GM18861 (cell line): ENCODE measurements at regions not wholly inside any gene's neighbourhood (a gene's known extent, or its start where the extent isn't known, plus 50 kb on each side); places are given as distances from the start of the nearest gene placed in this dataset.

ENCODE experiments used
- ATAC-seq: cut with Tn5 transposase; IDR thresholded peaks from one replicate; pipeline ENCODE4 v1.9.1; 2021; ENCODE audit not compliant: unreplicated experiment

DNA sequence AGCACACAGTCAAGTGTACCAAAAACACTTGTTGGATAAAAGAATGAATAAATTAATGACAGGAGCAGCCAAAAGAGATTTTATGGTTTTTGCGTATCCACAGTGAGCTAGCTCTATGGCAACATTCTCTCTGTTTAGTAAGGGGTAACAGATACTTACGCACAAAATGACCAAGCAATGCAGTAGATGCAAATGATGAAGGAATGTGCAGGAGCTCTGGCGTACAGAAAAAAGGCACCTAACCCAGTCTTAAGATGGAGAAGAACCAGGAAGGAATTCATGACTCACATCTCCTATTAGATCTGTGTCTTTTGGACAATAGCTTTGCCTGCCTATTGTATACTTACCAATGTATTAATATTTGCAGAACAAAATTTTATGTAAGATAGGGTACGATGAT is 191.9 kb upstream of the PREP start:
- ATAC-seq = no peak

- ATAC-seq = no peak
Measured at GRCh38 chr6:105593805-105594671, 191.2 kb upstream of the PREP start.

- ATAC-seq = no peak
Measured at GRCh38 chr6:105593056-105593690, 190.3 kb upstream of the PREP start.

DNA sequence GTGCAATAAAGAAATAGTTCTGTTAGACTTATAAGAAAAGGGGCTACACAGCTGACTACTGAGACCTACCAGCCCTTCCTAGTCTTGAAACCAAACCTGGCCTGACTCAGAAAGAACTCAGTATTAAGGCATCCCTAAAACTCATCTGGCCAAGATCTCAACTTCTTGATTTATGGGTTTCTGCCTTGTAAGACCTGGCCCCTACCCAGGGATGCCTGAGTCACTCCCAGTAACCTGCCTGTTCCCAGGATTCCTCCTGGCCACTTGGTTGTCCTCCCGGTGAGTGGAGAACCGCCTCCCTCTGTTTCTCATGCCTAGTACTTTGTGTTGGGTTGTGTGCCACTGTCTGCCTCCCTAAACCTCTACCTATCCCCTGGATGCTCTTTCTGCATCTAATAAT is 189.4 kb upstream of the PREP start:
- no peak for ATAC-seq

DNA sequence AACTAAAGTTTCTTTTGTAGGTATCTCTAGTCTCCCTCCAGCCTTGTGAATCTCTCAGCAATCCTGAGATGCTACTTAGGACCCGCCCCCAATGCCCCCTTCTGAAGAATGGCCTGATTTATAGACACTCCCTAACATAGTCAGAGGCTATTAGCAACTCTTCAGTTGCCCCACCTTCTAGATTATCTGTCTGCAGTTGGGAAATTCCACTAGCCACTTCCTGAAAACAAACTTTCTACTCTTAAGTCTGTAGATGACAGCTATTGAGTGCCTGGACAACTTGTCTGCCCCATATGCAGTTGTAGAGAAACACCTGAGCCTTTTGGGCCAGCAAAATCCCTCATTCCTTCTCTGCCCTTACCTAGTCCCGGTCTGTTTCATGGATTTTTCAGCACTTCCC is 188.2 kb upstream of the PREP start:
- ATAC-seq = peak; percentile 98

DNA sequence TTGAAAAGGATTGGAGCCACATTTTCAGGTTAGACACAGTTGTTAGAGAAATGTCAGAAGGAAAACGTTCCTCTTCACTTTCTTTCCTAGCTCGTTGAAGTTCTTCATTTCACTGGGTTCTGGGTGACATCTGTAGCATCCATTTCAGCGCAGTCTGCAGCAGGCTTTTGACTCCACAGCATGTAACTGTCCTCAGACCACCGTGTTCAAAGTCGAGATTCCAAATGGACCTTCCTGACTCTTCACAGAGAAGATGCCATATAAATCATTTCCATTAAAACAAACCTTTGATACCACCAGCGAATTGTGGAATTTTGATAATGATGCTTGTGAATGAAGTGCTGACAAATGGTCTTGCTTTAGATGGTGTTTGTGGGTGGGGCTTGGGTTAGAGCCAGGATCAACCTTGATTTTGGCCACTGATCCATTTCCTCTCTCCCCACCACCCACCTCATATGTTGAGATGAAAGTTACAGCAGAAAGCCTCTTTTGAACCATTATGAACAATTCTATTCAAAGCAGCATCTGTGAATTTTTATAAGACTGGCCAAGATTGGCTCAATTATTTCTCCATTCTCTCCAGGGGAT is 185.3 kb upstream of the PREP start:
- ATAC-seq = no peak

DNA sequence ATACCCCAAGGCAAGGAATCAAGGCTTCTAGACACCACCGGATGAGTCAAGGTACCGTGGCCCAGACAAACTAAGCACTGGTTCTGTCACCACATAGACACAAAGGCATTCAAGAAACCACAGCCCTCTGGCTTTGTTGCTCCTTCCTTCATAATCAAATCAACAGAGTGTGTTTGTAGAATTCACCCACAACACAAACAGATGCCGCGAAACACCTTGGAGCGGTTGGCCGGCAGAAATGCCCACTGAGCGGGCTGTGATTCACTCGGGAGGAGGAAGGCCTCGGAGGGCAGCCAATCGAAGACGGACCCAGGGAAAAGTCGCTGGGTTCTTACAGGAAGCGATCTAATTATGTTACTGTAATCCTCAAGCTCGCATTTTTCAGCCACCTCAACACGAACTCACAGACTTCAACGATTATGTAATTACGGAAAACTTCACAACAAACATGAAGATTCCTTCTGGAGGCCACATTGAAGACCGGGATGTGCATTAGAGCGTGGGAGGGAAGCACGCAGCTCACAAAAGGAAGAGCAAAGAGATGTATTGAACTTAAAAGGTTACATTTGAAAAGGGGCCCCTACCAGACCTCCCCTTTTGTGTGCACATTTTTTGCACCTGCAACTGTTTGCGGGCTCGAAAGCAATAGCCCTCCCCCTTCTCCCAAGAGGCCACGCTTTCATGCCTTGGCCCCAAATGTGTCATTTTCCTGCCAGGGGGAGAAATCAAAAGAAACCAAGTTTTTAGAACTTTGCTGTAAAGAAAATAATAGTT is 184.7 kb upstream of the PREP start:
- ATAC-seq = no peak

DNA sequence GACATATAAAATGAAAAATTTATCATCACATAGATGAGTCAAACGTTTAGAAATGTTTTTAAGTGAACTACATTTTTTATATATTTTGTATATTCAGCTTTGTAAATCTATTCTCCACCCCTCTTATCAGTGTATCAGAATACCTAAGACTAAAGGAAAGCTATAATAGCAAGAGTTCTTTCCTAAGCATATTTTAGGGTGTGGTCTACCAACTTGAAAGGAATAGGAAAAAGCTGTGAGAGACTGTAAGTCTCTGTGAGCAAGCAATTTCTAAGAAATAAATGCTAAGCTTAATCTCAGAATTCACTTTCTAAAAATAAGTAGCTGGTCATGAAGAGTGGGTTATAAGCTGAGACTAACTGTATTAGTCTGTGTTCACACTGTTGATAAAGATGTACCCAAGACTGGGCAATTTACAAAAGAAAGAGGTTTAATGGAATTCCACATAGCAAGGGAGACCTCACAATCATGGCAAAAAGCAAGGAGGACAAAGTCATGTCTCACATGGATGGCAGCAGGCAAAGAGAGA is 175.4 kb upstream of the PREP start:
- no peak for ATAC-seq

DNA sequence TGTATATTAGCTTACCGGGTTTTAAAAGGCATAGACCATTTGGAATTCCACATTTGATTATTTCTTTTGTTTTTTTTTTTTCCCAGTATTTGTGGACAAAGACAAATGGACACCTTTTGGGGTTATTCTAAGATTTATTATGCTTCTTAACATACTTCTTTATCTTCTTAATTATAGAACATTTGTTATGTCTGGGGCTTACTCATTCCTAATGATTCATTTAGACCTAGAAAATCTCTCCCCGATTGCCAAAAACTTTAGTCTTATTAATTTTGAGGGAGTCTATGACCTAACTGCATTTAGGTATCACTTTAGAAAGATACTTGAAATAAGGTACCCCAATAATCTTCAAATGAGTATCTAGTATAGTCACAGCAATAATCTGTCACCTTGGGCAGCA is 170.7 kb upstream of the PREP start:
- ATAC-seq = no peak

DNA sequence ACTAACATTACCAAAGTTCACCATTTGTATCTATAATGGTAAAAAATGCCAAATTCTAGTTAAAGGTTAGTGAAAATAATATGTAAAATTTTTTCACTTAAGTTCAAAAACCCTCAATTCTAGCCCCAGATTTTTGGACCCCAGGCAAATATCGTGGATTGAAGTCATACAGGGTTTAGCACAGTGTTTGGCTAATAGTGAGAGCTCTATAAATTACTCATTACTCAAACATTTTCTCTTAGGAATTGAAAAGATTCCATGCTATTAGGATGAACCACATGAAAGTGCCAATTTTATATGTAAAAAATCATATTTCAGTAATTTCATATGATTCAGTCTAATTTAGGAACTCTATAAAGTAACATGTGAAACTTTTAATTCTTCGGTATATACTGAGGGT is 170.3 kb upstream of the PREP start:
- no peak for ATAC-seq

DNA sequence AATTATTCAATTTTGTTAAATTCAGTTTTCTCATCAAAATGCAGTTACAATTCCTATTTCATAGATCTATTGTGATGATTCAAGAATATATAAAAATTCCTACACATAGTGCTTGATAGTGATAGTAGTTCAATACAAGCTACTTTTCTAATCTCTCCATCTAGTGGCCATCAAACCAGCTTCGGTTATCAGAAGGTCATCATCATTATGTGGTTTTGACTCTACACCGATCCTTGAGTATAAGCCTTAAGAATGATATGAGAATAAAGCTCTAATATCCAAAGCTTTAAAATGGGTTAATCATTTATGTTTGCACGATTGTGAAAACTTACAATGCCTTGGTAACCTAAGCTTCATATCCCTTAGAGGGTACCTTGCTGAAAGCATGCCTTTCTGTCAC is 167.5 kb upstream of the PREP start:
- no peak for ATAC-seq

DNA sequence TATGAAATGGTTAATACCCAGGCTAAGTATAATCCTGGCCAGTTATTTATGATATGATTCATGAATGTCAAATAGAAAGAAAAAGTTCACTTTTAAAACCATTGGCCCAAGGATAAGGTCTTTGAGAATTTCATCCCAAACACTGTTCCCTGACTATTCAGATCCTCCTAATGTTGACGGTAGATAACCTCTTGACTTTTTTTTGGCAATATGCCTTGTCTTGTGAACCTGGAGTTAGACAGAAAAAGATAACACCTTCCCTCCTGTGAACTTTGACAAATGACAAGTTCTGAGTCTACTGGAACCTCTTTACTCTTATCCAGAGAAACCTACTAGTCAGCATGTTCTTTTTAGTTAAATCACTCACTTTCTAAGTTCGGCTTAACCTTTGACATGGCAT is 166.8 kb upstream of the PREP start:
- no peak for ATAC-seq

GRCh38 chr6:105568751-105569150 is 165.9 kb upstream of the PREP start:
- ATAC-seq = no peak

DNA sequence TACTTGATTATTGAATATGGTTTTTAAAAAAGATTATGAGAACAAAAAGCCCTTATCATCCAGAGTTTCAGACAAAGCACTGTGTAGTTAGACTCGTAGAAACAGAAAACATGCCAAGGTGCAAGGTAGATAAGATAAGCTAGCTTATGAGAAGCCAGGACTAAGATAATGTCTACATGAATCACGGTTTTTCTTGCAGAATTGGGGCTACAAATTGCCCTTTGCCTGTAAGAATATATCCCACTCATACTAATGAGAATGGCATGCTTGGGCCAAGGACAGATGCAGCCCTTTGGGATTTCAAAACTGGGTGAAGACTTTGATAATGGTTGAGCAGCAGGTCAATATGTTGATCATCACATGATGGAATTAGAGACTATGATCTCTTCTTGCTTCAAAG is 165.3 kb upstream of the PREP start:
- no peak for ATAC-seq

GRCh38 chr6:105567140-105567539 is 164.3 kb upstream of the PREP start:
- no peak for ATAC-seq

GRCh38 chr6:105566503-105566902 is 163.6 kb upstream of the PREP start:
- no peak for ATAC-seq

DNA sequence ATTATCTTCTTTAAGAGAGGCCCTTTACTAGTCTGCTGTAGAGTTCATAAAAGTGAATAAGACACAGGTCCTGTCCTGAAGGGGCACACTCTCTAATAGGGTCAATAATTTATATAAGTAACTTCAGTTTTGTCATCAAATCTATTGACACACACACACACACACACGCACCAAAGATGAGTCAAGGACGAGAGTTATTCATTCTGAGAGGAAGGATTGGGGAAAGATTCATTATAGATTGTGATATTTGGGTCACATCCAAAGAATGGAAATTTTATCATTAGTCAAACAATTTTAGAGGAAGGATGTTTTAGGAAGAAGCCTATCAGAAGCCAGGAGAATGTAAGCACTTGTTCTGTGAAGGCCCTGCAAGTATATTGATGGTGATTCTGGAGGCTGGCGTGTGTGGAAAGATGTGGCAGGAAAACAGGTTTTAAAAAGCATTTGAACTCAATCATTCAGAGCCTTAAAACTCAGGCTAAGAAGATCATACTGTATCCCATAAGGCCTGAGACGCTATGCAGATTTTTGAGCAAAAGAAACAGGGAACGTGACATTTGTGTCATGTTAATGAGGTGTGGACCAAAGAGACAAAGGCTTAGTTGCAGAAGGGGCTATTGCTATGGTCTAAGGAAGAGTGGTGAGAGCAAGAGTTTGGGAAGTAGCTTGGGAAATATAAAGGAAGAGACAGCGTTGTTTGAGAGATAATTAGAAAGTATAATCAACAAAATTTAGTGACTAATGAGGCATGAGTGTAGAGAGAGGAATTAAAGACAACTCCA is 161.4 kb upstream of the PREP start:
- no peak for ATAC-seq

GRCh38 chr6:105562027-105562426 is 159.1 kb upstream of the PREP start:
- ATAC-seq = no peak

DNA sequence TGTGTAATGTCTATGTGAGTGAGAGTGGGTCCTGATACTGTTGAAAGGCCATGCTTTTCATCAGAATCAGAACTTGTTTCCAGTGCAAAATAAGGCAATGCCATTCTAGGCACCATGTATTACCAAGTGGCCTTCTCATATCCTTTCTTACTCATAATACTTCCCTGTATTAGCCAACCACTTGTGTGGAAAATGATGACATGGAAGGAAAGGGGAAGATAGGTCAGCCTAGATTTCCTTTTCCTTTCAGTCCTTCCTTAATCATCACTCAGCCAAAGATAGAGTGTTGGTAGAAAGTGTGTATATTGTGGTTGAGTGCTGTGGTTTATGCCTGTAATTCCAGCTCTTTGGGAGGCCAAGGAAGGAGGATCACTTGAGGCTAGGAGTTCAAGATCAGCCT is 158.6 kb upstream of the PREP start:
- ATAC-seq = no peak

- peak; percentile 90 for ATAC-seq
Measured at GRCh38 chr6:105560611-105561066, 157.8 kb upstream of the PREP start.
